ENCODE measurements at regions not wholly inside any gene's neighbourhood (a gene's known extent, or its start where the extent isn't known, plus 50 kb on each side); places are given as distances from the start of the nearest gene placed in this dataset.
A peak's percentile ranks its signal among the peaks of the same experiment; 100 is the strongest.

- no peak overlapping the region for H3K27ac ChIP-seq (ENCODE audit: low read depth, low read length, poor library complexity, severe bottlenecking)
- BruUV-seq (replicated peaks): no TSS peak
- no peak overlapping the region for H2AFZ ChIP-seq (ENCODE audit: low read length)
- H3K4me2 ChIP-seq (ENCODE audit: low read length): no peak overlapping the region
- no peaks in the 10 kb centered on the region for H3K9me3 ChIP-seq (ENCODE audit: low read length)
- H3K79me2 ChIP-seq (ENCODE audit: insufficient read depth, low read depth, low read length): no peaks in the 10 kb centered on the region
- POLR2A ChIA-PET: interaction anchor here (0.6 to 1.4 kb wide), 2 partner anchors 10 to 40 kb away, joined by 3 to 4 read pairs; no protein-coding TSS in a partner anchor
- H4K20me1 ChIP-seq (ENCODE audit: insufficient read depth, low read length): no peaks in the 10 kb centered on the region
- no peaks in the 10 kb centered on the region for H3K36me3 ChIP-seq (ENCODE audit: insufficient read depth, low read length)
- no peak overlapping the region for H3K4me3 ChIP-seq (ENCODE audit: low read depth, low read length, poor library complexity, severe bottlenecking)
- H3K9me2 ChIP-seq (ENCODE audit: insufficient read depth, low read length): no peaks in the 10 kb centered on the region
- no peak for DNase-seq (ENCODE audit: low spot score)
- H3K4me1 ChIP-seq (ENCODE audit: insufficient read depth, low read length, poor library complexity, severe bottlenecking): peaks cover 60% of the 10 kb centered on the region
- intact Hi-C loops (cut with micrococcal nuclease; ENCODE audit: unreplicated experiment): no loop called here
- CTCF ChIA-PET (ENCODE audit: unreplicated experiment): no interaction called here
- TF ChIP-seq EZH2phosphoT487 (IDR thresholded peaks at IDR 0.05; ENCODE audit: borderline replicate concordance, low read depth, low read length) (no peak), CTCF (conservative IDR thresholded peaks at IDR 0.05; ENCODE audit: low read length) (no peak)
These were observed 190.8 kb upstream of the RASA1 start for GRCh38 chr5:87076931-87077330.

- H3K9me3 ChIP-seq (ENCODE audit: low read length): peaks cover 17% of the 10 kb centered on the region; the same call in 1 of the 2 replicates
- no peaks in the 10 kb centered on the region for H4K20me1 ChIP-seq (ENCODE audit: insufficient read depth, low read length)
- H3K4me3 ChIP-seq (ENCODE audit: low read depth, low read length, poor library complexity, severe bottlenecking): no peak overlapping the region
- H3K4me2 ChIP-seq (ENCODE audit: low read length): peak overlapping the region; percentile 41; the same call in 1 of the 2 replicates
- CTCF ChIA-PET (ENCODE audit: unreplicated experiment): interaction anchor here (0.6 kb wide), 1 partner anchor 13 kb away, joined by 3 read pairs; no protein-coding TSS in a partner anchor
- peak overlapping the region; percentile 19 for H3K27ac ChIP-seq (ENCODE audit: low read depth, low read length, poor library complexity, severe bottlenecking)
- H3K4me1 ChIP-seq (ENCODE audit: insufficient read depth, low read length, poor library complexity, severe bottlenecking): peaks cover 63% of the 10 kb centered on the region
- POLR2A ChIA-PET: interaction anchor here (0.7 to 1.7 kb wide), 2 partner anchors 16 to 26 kb away, joined by 5 to 7 read pairs; no protein-coding TSS in a partner anchor
- BruUV-seq (replicated peaks): no TSS peak
- no peak for TF ChIP-seq CTCF (conservative IDR thresholded peaks at IDR 0.05; ENCODE audit: low read length)
- TF ChIP-seq EZH2phosphoT487 (IDR thresholded peaks at IDR 0.05; ENCODE audit: borderline replicate concordance, low read depth, low read length): no peak
- DNase-seq (ENCODE audit: low spot score): peak; percentile 27
- no peaks in the 10 kb centered on the region for H3K79me2 ChIP-seq (ENCODE audit: insufficient read depth, low read depth, low read length)
- no peaks in the 10 kb centered on the region for H3K9me2 ChIP-seq (ENCODE audit: insufficient read depth, low read length)
- peaks cover 6% of the 10 kb centered on the region; the same call in 1 of the 2 replicates for H3K36me3 ChIP-seq (ENCODE audit: insufficient read depth, low read length)
- intact Hi-C loops (cut with micrococcal nuclease; ENCODE audit: unreplicated experiment): no loop called here
- peak overlapping the region; percentile 57; the same call in 1 of the 2 replicates for H2AFZ ChIP-seq (ENCODE audit: low read length)
These were observed 188.5 kb upstream of the RASA1 start for GRCh38 chr5:87079219-87079618.

- Histone ChIP-seq H3K4me1 (ENCODE audit: insufficient read depth, low read length, poor library complexity, severe bottlenecking) (peaks cover 45% of the 10 kb centered on the region), H3K79me2 (ENCODE audit: insufficient read depth, low read depth, low read length) (no peaks in the 10 kb centered on the region), H3K9me3 (ENCODE audit: low read length) (peaks cover 19% of the 10 kb centered on the region; the same call in 1 of the 2 replicates), H3K4me2 (ENCODE audit: low read length) (peak overlapping the region; percentile 78), H3K9me2 (ENCODE audit: insufficient read depth, low read length) (no peaks in the 10 kb centered on the region), H2AFZ (ENCODE audit: low read length) (peak overlapping the region; percentile 83; the same call in 1 of the 2 replicates), H3K27ac (ENCODE audit: low read depth, low read length, poor library complexity, severe bottlenecking) (peak overlapping the region; percentile 77), H3K4me3 (ENCODE audit: low read depth, low read length, poor library complexity, severe bottlenecking) (peak overlapping the region; percentile 54), H3K36me3 (ENCODE audit: insufficient read depth, low read length) (peaks cover 7% of the 10 kb centered on the region; the same call in 1 of the 2 replicates), H4K20me1 (ENCODE audit: insufficient read depth, low read length) (no peaks in the 10 kb centered on the region)
- intact Hi-C loops (cut with micrococcal nuclease; ENCODE audit: unreplicated experiment): loop anchor here (5.0 kb wide), 1 partner anchor 186 kb away; the partner anchor contains the start of gene RASA1
- CTCF ChIA-PET (ENCODE audit: unreplicated experiment): no interaction called here
- POLR2A ChIA-PET: interaction anchor here (0.7 to 2.1 kb wide), 5 partner anchors 10 to 16 kb away, joined by 3 to 7 read pairs (median 4); no protein-coding TSS in a partner anchor
- no TSS peak for BruUV-seq (replicated peaks)
- TF ChIP-seq CTCF (conservative IDR thresholded peaks at IDR 0.05; ENCODE audit: low read length) (no peak), EZH2phosphoT487 (IDR thresholded peaks at IDR 0.05; ENCODE audit: borderline replicate concordance, low read depth, low read length) (no peak)
- no peak for DNase-seq (ENCODE audit: low spot score)
These were observed 186.7 kb upstream of the RASA1 start for GRCh38 chr5:87081016-87081415.

Measured in OCI-LY7 (cell line).